K562 (cell line): ENCODE measurements at regions not wholly inside any gene's neighbourhood (a gene's known extent, or its start where the extent isn't known, plus 50 kb on each side); places are given as distances from the start of the nearest gene placed in this dataset.

ENCODE experiments used
- ATAC-seq: fragments of 200-7000 bp; cut with Tn5 transposase; 3 replicates; pipeline ENCODE4 v1.9.1; 2020; ENCODE audit warnings: moderate library complexity
- BruUV-seq: library from RNA; stranded (reverse); fragments of 400-500 nt; replicated peaks from 2 replicates; lab custom pipeline; 2021; lab: Mats Ljungman, UMichigan
- CTCF ChIA-PET: fragments of 300-600 bp; formaldehyde crosslinking; extraction: SDS; loops from one replicate; lab custom pipeline; 2021; ENCODE audit warnings: low intra/inter-chr PET ratio; lab: Yijun Ruan, JAX
- POLR2A ChIA-PET: fragments of 300-600, 350-650 bp; sonication (Branson Sonifier 250); formaldehyde crosslinking; extraction: SDS; loops from one replicate; lab custom pipeline; 2021; ENCODE audit warnings: antibody characterized with exemption, inconsistent platforms; lab: Yijun Ruan, JAX
- DNase-seq, 4 experiments: peaks; one replicate each; pipeline versions ENCODE4 v3.0.0 to v3.0.0-alpha.2; 2011 to 2018; ENCODE audit warnings: low spot score in 3 of 4, mixed read lengths in 3 of 4; ENCODE audit errors: extremely low read depth in 1 of 4
- FAIRE-seq: peaks from 2 replicates; lab custom pipeline; 2011; peaks lifted over from hg19 to GRCh38; lab: Jason Lieb, UNC
- H2AFZ ChIP-seq: 2 replicates; pipeline ENCODE4 v1.6.0; 2011; ENCODE audit warnings: low read depth, low read length, control low read depth, inconsistent platforms
- H3K27ac ChIP-seq: fragments of 200-600 bp; 3 replicates; pipeline ENCODE4 v1.8.0; 2011; ENCODE audit warnings: low read depth, mild to moderate bottlenecking, control low read depth, inconsistent platforms, low read length, moderate library complexity, mixed read lengths; ENCODE audit errors: extremely low read depth
- H3K27me3 ChIP-seq, 2 experiments: fragments of 300-600 bp in 1 of 2; 2 replicates in 1 of 2; 3 replicates in 1 of 2; pipeline versions ENCODE4 v1.6.0 to v1.8.0; 2011; ENCODE audit warnings: inconsistent platforms in 2 of 2, low read length in 2 of 2, mild to moderate bottlenecking in 1 of 2, mixed read lengths in 1 of 2, moderate library complexity in 1 of 2; ENCODE audit not compliant: control insufficient read depth in 2 of 2, insufficient read depth in 2 of 2
- H3K36me3 ChIP-seq: fragments of 300-600 bp; 3 replicates; pipeline ENCODE4 v1.8.0; 2011; ENCODE audit warnings: mild to moderate bottlenecking, low read length, inconsistent platforms; ENCODE audit not compliant: control insufficient read depth, insufficient read depth
- H3K4me1 ChIP-seq, 2 experiments: fragments of 200-600 bp in 1 of 2; replicated peaks in 1 of 2; 2 replicates in 1 of 2; 3 replicates in 1 of 2; pipeline versions ENCODE4 v1.5.1 to v1.8.0; 2011; ENCODE audit warnings: inconsistent platforms in 2 of 2, low read length in 2 of 2, mild to moderate bottlenecking in 1 of 2, mixed read lengths in 1 of 2, moderate library complexity in 1 of 2; ENCODE audit not compliant: control insufficient read depth in 2 of 2, insufficient read depth in 2 of 2
- H3K4me2 ChIP-seq: 2 replicates; pipeline ENCODE4 v1.6.1; 2011; ENCODE audit warnings: low read length, control low read depth, inconsistent platforms, mixed read lengths; ENCODE audit not compliant: insufficient read depth
- H3K4me3 ChIP-seq: fragments of 200-600 bp; sonication (generic), shearing (Covaris generic); 2 replicates; pipeline ENCODE4 v1.5.1; 2016; ENCODE audit warnings: control low read depth, inconsistent platforms
- H3K79me2 ChIP-seq: fragments of 200-600 bp; 3 replicates; pipeline ENCODE4 v1.8.0; 2011; ENCODE audit warnings: low read length, inconsistent platforms; ENCODE audit not compliant: control insufficient read depth, insufficient read depth
- H3K9ac ChIP-seq, 2 experiments: 2 replicates each; pipeline versions ENCODE4 v1.6.0 to v1.6.1; 2011; ENCODE audit warnings: low read depth in 2 of 2, low read length in 2 of 2, control low read depth in 1 of 2, inconsistent platforms in 1 of 2, mild to moderate bottlenecking in 1 of 2, mixed read lengths in 1 of 2; ENCODE audit not compliant: insufficient read depth in 1 of 2
- H3K9me1 ChIP-seq: one replicate; pipeline ENCODE4 v1.6.0; 2011; ENCODE audit warnings: inconsistent platforms, mild to moderate bottlenecking, low read length, moderate library complexity; ENCODE audit not compliant: control insufficient read depth, insufficient read depth
- H3K9me3 ChIP-seq: replicated peaks from 2 replicates; pipeline ENCODE4 v1.5.1; 2011; ENCODE audit warnings: low read depth, low read length, inconsistent platforms; ENCODE audit not compliant: control insufficient read depth, insufficient read depth
- H4K20me1 ChIP-seq: replicated peaks from 2 replicates; pipeline ENCODE4 v1.6.1; 2011; ENCODE audit warnings: low read length, inconsistent platforms, mixed read lengths; ENCODE audit not compliant: control insufficient read depth, insufficient read depth
- ESRRB ChIP-seq: fragments of 250-450 bp; sonication (Bioruptor Pico); IDR thresholded peaks from 2 replicates; pipeline ENCODE4 v1.5.0; 2020; ENCODE audit warnings: mild to moderate bottlenecking, moderate library complexity, borderline replicate concordance
- HIVEP1 ChIP-seq: fragments of 250-450 bp; sonication (Bioruptor Pico); IDR thresholded peaks from 2 replicates; pipeline ENCODE4 v1.4.0; 2020; ENCODE audit warnings: mild to moderate bottlenecking
- PCBP1 ChIP-seq: fragments of 200-400 bp; formaldehyde crosslinking; IDR thresholded peaks from 2 replicates; pipeline ENCODE4 v1.6.1; 2018; ENCODE audit warnings: mild to moderate bottlenecking, low read depth, low read length; ENCODE audit not compliant: poor library complexity, severe bottlenecking
- SMARCE1 ChIP-seq: fragments of 450-650 bp; IDR thresholded peaks from 2 replicates; pipeline ENCODE4 v1.7.1; 2016; ENCODE audit warnings: mild to moderate bottlenecking
- SRSF9 ChIP-seq: fragments of 200-400 bp; formaldehyde crosslinking; IDR thresholded peaks from 2 replicates; pipeline ENCODE4 v1.6.1; 2017; ENCODE audit warnings: low read depth, low read length, borderline replicate concordance
- ZEB2 ChIP-seq: fragments of 450-650 bp; IDR thresholded peaks from 2 replicates; pipeline ENCODE4 v1.6.1; 2016
- ZNF644 ChIP-seq: fragments of 200-800 bp; sonication (Bioruptor generic); IDR thresholded peaks from 2 replicates; pipeline ENCODE4 v1.6.1; 2016; ENCODE audit warnings: low read depth, missing genetic modification characterization, missing compliant biosample characterization
- ZNF668 ChIP-seq: fragments of 250-450 bp; sonication (Bioruptor Pico); IDR thresholded peaks from 2 replicates; pipeline ENCODE4 v1.8.0; 2022; ENCODE audit warnings: mild to moderate bottlenecking, inconsistent platforms
- WGBS: fragments of 100-300 bp; shearing (Covaris generic); methylation state at CpG from one replicate; pipeline ENCODE4 v1.1.6; 2016; ENCODE audit warnings: low coverage, mixed read lengths; ENCODE audit not compliant: insufficient coverage; ENCODE audit errors: missing lambda C conversion rate; 5-methylcytosine and 5-hydroxymethylcytosine counted together
- in situ Hi-C: fragments of 300-500 bp; cut with MboI; formaldehyde crosslinking; loops from 4 replicates; pipeline ENCODE4 v1.15.0; 2018; ENCODE audit warnings: inconsistent platforms, mixed read lengths
- intact Hi-C: fragments of 100-400 bp; cut with micrococcal nuclease; formaldehyde crosslinking; loops from 2 replicates; pipeline ENCODE4 v1.14.2; 2022
- TF ChIP-seq, protein P1 (sequence below): sonication (generic); formaldehyde crosslinking; IDR thresholded peaks from 2 replicates; pipeline ENCODE4 v1.8.0; 2023; ENCODE audit warnings: missing genetic modification reagents, mild to moderate bottlenecking, borderline replicate concordance
- TF ChIP-seq, protein P2 (sequence below): fragments of 450-650 bp; IDR thresholded peaks from 2 replicates; pipeline ENCODE4 v1.6.1; 2018; ENCODE audit warnings: mild to moderate bottlenecking, low read depth; ENCODE audit not compliant: partially characterized antibody
- TF ChIP-seq, protein P3 (sequence below): fragments of 450-650 bp; formaldehyde crosslinking; IDR thresholded peaks from 2 replicates; pipeline ENCODE4 v1.4.0; 2022; ENCODE audit warnings: mild to moderate bottlenecking, moderate library complexity
- TF ChIP-seq, protein P4 (sequence below): fragments of 450-650 bp; IDR thresholded peaks from 2 replicates; pipeline ENCODE4 v1.6.1; 2017; ENCODE audit warnings: mild to moderate bottlenecking, moderate library complexity
- TF ChIP-seq, protein P5 (sequence below): sonication (generic); formaldehyde crosslinking; IDR thresholded peaks from 2 replicates; pipeline ENCODE4 v1.8.1; 2022; ENCODE audit warnings: missing genetic modification reagents

DNA sequence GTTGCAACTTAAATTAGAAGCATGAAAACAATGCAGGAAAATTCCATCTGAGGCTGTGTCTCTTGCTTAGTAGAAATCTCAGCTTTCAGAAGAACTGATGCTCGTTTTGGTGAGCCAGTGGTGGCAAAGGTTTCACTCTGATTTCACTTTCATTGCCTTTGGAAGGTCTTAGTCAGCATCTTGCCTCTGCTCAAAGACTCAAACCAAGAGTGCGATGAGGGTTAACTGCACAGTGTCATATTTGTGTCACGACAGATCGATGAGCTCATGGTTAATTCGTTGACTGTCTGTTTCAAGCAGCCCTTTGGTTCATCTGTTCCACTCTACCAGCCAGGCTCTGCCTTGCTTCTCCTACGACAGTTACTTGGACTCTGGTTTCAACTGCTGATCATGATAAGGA, 331.3 kb upstream of the KIF2A start:
- Histone ChIP-seq H3K4me2 (no peak overlapping the region), H2AFZ (no peak overlapping the region), H4K20me1 (no peaks in the 10 kb centered on the region), H3K4me1 (no peaks in the 10 kb centered on the region), H3K36me3 (no peaks in the 10 kb centered on the region), H3K9me3 (no peaks in the 10 kb centered on the region), H3K9me1 (no peaks in the 10 kb centered on the region), H3K27ac (no peak overlapping the region), H3K4me3 (no peak overlapping the region), H3K27me3 (no peaks in the 10 kb centered on the region), H3K79me2 (no peaks in the 10 kb centered on the region), H3K9ac (no peak overlapping the region)
- no TSS peak for BruUV-seq
- FAIRE-seq (no peak), DNase-seq (no peak), ATAC-seq (no peak)
- in situ Hi-C loops (no loop called here), intact Hi-C loops (no loop called here)
- POLR2A ChIA-PET = interaction anchor here (0.7 kb wide), 1 partner anchor 36 kb away, joined by 3 read pairs; no protein-coding TSS in a partner anchor
- WGBS = 0% methylated on average over 6 of the region's 6 CpGs
- CTCF ChIA-PET = no interaction called here
- TF ChIP-seq ZNF644 (tag) (no peak), ZNF668 (CRISPR knock-in tag) (no peak), PCBP1 (no peak), ZEB2 (no peak), HIVEP1 (CRISPR knock-in tag) (no peak), SMARCE1 (no peak), ESRRB (CRISPR knock-in tag) (no peak), SRSF9 (no peak)
- TF ChIP-seq, protein P1, sequence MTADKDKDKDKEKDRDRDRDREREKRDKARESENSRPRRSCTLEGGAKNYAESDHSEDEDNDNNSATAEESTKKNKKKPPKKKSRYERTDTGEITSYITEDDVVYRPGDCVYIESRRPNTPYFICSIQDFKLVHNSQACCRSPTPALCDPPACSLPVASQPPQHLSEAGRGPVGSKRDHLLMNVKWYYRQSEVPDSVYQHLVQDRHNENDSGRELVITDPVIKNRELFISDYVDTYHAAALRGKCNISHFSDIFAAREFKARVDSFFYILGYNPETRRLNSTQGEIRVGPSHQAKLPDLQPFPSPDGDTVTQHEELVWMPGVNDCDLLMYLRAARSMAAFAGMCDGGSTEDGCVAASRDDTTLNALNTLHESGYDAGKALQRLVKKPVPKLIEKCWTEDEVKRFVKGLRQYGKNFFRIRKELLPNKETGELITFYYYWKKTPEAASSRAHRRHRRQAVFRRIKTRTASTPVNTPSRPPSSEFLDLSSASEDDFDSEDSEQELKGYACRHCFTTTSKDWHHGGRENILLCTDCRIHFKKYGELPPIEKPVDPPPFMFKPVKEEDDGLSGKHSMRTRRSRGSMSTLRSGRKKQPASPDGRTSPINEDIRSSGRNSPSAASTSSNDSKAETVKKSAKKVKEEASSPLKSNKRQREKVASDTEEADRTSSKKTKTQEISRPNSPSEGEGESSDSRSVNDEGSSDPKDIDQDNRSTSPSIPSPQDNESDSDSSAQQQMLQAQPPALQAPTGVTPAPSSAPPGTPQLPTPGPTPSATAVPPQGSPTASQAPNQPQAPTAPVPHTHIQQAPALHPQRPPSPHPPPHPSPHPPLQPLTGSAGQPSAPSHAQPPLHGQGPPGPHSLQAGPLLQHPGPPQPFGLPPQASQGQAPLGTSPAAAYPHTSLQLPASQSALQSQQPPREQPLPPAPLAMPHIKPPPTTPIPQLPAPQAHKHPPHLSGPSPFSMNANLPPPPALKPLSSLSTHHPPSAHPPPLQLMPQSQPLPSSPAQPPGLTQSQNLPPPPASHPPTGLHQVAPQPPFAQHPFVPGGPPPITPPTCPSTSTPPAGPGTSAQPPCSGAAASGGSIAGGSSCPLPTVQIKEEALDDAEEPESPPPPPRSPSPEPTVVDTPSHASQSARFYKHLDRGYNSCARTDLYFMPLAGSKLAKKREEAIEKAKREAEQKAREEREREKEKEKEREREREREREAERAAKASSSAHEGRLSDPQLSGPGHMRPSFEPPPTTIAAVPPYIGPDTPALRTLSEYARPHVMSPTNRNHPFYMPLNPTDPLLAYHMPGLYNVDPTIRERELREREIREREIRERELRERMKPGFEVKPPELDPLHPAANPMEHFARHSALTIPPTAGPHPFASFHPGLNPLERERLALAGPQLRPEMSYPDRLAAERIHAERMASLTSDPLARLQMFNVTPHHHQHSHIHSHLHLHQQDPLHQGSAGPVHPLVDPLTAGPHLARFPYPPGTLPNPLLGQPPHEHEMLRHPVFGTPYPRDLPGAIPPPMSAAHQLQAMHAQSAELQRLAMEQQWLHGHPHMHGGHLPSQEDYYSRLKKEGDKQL (CRISPR knock-in tag) = no peak
- TF ChIP-seq, protein P2, sequence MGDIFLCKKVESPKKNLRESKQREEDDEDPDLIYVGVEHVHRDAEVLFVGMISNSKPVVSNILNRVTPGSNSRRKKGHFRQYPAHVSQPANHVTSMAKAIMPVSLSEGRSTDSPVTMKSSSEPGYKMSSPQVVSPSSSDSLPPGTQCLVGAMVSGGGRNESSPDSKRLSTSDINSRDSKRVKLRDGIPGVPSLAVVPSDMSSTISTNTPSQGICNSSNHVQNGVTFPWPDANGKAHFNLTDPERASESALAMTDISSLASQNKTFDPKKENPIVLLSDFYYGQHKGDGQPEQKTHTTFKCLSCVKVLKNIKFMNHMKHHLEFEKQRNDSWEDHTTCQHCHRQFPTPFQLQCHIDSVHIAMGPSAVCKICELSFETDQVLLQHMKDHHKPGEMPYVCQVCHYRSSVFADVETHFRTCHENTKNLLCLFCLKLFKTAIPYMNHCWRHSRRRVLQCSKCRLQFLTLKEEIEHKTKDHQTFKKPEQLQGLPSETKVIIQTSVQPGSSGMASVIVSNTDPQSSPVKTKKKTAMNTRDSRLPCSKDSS = no peak
- TF ChIP-seq, protein P3, sequence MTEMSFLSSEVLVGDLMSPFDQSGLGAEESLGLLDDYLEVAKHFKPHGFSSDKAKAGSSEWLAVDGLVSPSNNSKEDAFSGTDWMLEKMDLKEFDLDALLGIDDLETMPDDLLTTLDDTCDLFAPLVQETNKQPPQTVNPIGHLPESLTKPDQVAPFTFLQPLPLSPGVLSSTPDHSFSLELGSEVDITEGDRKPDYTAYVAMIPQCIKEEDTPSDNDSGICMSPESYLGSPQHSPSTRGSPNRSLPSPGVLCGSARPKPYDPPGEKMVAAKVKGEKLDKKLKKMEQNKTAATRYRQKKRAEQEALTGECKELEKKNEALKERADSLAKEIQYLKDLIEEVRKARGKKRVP (CRISPR knock-in tag) = no peak
- TF ChIP-seq, protein P4, sequence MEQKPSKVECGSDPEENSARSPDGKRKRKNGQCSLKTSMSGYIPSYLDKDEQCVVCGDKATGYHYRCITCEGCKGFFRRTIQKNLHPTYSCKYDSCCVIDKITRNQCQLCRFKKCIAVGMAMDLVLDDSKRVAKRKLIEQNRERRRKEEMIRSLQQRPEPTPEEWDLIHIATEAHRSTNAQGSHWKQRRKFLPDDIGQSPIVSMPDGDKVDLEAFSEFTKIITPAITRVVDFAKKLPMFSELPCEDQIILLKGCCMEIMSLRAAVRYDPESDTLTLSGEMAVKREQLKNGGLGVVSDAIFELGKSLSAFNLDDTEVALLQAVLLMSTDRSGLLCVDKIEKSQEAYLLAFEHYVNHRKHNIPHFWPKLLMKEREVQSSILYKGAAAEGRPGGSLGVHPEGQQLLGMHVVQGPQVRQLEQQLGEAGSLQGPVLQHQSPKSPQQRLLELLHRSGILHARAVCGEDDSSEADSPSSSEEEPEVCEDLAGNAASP = no peak
- TF ChIP-seq, protein P5, sequence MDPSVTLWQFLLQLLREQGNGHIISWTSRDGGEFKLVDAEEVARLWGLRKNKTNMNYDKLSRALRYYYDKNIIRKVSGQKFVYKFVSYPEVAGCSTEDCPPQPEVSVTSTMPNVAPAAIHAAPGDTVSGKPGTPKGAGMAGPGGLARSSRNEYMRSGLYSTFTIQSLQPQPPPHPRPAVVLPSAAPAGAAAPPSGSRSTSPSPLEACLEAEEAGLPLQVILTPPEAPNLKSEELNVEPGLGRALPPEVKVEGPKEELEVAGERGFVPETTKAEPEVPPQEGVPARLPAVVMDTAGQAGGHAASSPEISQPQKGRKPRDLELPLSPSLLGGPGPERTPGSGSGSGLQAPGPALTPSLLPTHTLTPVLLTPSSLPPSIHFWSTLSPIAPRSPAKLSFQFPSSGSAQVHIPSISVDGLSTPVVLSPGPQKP (CRISPR knock-in tag) = no peak
